H1 (cell line): ENCODE measurements at regions not wholly inside any gene's neighbourhood (a gene's known extent, or its start where the extent isn't known, plus 50 kb on each side); places are given as distances from the start of the nearest gene placed in this dataset.

Source experiments
- CEBPB ChIP-seq: IDR thresholded peaks from 2 replicates; pipeline ENCODE4 v1.6.1; 2012; ENCODE audit warnings: low read depth, low read length
- CHD2 ChIP-seq: IDR thresholded peaks from 2 replicates; pipeline ENCODE4 v1.6.1; 2012; ENCODE audit warnings: low read length, improper control_type of control experiment
- MAFK ChIP-seq: IDR thresholded peaks from 2 replicates; pipeline ENCODE4 v1.6.1; 2012; ENCODE audit warnings: low read depth, mild to moderate bottlenecking, improper control_type of control experiment, low read length
- TF ChIP-seq, protein P1 (sequence below): IDR thresholded peaks from 2 replicates; pipeline ENCODE4 v1.6.1; 2011; ENCODE audit warnings: low read depth, mild to moderate bottlenecking, low read length; ENCODE audit not compliant: insufficient read depth

DNA sequence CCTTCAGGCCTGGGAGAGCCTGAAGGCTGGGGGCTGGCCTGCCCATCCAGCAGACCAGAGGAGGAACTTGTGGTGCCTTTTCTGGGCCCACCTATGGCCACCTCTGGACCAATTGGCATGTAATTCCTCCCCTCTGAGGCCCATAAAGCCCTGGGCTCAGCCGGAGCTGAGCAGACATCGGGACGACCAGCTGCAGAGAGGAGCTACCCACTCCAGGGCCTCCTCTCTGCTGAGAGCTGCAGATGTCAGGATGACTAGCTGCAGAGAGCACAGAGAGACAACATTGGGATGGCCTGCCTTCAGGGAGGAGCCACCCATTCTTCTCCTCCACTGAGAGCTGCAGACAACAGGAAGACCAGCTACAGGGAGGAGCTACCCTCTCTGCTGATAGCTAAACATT, 370.1 kb downstream of the CD83 start (continued):
- TF ChIP-seq CEBPB (no peak), CHD2 (no peak), MAFK (no peak)
- TF ChIP-seq, protein P1, sequence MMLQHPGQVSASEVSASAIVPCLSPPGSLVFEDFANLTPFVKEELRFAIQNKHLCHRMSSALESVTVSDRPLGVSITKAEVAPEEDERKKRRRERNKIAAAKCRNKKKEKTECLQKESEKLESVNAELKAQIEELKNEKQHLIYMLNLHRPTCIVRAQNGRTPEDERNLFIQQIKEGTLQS = no peak
